GM12873 (cell line): ENCODE measurements at regions not wholly inside any gene's neighbourhood (a gene's known extent, or its start where the extent isn't known, plus 50 kb on each side); places are given as distances from the start of the nearest gene placed in this dataset.

ENCODE experiments used
- TF ChIP-seq, protein P1 (sequence below): IDR thresholded peaks from 2 replicates; pipeline ENCODE4 v1.5.1; 2012; ENCODE audit warnings: low read depth, mild to moderate bottlenecking, moderate library complexity, low read length, control low read depth; ENCODE audit not compliant: insufficient read depth; ENCODE audit errors: missing control alignments

DNA sequence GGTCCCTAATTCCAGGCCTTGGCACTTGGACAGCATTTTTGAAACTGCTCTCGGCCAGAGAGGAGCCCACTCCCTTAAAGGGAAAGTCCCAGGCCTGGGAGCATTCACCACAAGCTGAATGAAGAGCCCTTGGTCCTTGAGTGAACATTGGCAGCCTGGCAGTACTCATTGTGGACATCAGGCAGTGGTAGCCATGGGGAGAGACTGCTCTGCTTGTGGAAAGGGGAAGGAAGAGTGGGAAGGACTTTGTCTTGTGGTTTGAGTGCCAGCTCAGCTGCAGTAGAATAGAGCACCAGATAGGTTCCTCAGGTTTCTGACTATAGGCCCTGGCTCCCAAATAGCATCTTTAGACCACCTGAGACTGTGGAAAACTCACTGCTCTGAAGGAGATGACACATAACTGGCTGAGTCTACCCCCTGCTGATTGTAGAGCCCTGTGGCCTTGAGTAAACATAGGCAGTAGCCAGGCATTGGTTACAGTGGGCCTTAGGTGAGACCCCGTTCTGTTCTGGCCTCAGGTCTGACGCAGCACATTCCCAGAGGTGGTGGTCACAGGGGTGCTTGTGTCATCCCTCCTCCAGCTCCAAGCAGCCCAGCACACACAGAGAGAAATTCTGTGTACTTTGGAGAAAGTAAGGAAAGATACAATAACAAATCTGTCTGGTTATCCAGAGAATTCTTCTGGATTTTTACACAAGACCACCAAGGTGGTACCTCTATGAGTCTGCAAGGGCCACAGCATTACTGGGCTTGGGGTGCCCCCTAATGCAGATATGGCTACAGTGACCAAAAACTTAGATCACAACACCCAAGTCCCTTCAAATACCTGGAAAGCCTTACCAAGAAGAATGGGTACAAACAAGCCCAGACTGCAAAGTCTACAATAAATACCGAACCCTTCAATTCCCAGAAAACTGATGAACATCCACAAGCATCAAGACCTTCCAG lies 153.8 kb downstream of the GNAI1 start:
- TF ChIP-seq, protein P1, sequence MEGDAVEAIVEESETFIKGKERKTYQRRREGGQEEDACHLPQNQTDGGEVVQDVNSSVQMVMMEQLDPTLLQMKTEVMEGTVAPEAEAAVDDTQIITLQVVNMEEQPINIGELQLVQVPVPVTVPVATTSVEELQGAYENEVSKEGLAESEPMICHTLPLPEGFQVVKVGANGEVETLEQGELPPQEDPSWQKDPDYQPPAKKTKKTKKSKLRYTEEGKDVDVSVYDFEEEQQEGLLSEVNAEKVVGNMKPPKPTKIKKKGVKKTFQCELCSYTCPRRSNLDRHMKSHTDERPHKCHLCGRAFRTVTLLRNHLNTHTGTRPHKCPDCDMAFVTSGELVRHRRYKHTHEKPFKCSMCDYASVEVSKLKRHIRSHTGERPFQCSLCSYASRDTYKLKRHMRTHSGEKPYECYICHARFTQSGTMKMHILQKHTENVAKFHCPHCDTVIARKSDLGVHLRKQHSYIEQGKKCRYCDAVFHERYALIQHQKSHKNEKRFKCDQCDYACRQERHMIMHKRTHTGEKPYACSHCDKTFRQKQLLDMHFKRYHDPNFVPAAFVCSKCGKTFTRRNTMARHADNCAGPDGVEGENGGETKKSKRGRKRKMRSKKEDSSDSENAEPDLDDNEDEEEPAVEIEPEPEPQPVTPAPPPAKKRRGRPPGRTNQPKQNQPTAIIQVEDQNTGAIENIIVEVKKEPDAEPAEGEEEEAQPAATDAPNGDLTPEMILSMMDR, result no peak

DNA sequence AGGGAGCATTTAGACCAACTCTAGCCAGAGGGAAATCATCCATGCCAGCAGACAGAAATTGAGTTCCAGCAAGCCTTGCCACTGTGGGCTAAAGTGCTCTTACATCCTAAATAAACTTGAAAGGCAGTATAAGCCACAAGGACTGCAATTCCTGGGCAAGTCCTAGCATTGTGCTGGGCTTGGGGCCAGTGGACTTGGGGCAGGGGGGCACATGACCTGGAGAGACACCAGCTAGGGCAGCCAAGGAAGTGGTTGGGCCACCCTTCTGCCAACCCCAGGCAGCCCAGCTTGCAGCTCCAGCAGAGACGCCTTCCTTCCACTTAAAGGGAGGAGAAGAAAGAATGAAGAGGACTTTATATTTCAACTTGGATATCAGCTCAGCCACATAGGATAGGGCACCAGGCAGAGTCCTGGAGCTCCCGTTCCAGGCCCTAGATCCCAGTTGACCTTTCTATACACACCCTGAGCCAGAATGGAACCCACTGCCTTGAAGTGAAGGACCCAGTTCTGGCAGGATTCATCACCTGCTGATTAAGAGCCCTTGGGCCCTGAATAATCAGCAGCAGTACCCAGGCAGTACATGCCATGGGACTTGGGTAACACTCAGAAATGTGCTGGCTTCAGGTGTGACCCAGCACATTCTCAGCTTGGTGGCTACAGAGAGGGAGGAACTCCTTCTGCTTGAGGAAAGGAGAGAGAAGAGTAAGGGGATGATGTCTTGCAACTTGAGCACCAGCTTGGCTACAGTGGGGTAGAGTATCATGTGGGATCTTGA lies 153.0 kb downstream of the GNAI1 start:
- TF ChIP-seq, protein P1, result no peak

DNA sequence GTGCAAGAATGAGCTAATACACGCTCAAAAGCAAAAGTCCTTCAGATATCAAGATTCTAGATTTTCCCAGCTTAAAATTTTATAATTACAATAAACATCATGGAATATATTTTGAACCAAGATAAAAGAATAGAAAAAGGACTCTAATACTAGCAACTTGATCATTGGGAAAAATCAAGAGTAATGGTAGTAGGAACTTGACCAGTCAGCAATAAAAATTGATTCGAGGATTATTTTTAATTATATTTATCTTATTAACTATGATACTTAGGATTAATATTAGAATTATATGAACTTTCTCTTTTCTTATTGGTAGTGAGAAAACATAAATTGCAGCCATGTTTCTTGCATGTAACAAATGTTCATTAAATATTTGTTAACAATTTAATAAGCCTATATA lies 152.0 kb downstream of the GNAI1 start:
- TF ChIP-seq, protein P1, result no peak

DNA sequence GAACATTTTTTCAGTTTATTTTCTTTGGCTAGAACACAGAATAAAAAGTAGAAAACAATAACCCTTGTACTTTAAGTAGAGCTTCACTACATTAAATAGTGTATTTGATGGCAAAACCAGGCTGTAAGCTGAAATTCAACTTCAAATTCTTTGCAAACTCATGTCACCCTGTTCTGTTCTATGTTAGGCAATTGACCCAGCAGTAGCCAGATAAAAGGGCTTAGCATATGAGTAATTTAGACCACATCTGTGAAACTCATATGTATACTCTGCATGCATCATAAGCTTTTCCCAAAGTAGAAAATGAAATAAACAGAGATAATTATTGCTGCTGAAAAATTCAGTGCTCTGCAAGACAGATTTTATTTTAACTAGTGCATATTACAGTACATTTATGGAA lies 150.2 kb downstream of the GNAI1 start:
- TF ChIP-seq, protein P1, result no peak

DNA sequence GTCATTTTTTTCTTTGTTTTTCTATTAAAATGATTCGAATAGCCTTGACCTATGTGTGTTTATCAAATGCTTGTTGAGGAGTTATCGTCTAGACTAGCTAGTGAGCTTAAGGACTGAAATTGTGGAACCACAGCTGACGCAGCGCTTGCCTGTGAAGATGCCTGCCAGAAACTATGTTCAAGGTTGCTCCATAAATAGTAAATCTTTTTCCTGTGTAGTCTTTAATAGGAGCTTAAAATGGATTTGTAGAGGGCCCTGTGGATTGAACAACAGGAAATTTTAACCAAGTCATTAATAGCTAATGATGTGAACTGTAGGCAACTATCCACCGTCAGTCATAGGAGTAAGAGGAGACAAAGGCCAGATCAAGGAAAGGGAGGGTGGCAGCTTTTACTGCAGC lies 145.1 kb downstream of the GNAI1 start:
- TF ChIP-seq, protein P1, result no peak

DNA sequence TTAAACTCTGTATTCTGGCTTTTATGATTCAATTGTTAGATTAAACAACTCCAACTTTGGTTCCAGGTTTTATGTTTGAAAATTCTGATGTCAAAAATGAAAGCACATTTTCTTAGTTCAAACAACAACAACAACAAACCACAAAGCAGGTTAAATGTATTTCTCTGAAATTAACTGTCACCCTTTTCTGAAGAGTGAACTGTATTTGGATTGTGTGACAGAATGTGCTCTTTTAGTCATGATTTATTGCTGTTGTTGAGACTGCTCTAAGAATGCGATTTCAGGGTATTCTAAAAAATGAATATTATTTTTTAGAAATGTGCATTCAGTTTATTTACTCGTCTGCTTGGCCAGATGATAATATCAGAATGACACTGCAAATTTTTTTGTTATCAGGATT lies 144.1 kb downstream of the GNAI1 start:
- TF ChIP-seq, protein P1, result no peak

DNA sequence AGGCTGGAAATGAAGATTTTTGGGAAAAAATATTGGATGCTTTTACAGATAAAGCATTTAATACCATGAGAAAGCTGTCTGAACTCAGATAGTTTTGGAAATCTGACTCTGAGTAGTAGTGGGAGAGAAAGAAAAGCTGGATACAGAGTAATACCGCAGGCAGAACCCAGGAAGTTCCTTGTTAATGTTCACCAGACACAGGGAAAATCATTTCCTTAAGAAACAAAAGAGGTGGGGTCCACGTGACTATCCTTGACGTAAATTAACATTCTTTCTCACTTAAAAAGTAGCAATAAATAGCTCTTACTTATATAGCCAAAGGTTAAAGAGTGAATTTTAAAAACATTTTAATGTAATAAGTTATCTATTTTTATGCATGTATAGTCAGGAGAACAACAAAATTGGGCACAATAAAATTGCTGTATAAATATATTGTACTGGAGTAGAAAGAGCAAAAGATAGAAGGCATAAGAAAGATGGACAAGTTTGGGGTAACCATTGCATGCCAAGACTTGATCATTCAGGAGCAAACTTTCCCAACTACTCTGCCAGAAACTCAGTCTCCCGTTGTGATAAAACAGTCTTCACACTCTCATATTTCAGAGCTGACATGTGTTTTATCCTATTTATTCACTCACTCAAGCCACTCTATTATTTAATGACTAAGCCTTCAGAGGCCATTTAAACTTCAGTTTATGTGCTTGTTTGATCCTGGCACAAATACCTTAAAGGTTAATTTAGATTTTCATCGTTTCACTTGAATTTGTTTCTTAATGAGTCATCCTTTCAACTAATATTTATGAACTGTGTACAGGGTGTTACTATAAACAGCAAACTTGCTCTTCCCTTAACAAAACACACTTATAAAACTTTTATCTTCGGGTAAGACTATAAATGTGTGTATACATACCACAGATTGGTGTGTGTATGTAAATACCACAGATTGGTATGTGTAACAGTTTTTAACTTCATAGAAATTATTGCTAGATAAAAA lies 143.1 kb downstream of the GNAI1 start:
- TF ChIP-seq, protein P1, result no peak
